GM12878 (cell line): ENCODE measurements at regions not wholly inside any gene's neighbourhood (a gene's known extent, or its start where the extent isn't known, plus 50 kb on each side); places are given as distances from the start of the nearest gene placed in this dataset.

Experiments
- ATAC-seq: fragments of 200-7000 bp; cut with Tn5 transposase; 3 replicates; pipeline ENCODE4 v1.9.1; 2020; ENCODE audit warnings: mild to moderate bottlenecking, moderate library complexity
- BruUV-seq: library from RNA; stranded (reverse); fragments of 400-500 nt; replicated peaks from 2 replicates; lab custom pipeline; 2021; lab: Mats Ljungman, UMichigan
- CTCF ChIA-PET: fragments of 300-600 bp; sonication (Branson Sonifier 250); formaldehyde crosslinking; extraction: SDS; loops from one replicate; lab custom pipeline; 2021; ENCODE audit warnings: inconsistent platforms; lab: Yijun Ruan, JAX
- POLR2A ChIA-PET: fragments of 350-600 bp; formaldehyde crosslinking; extraction: SDS; loops from one replicate; lab custom pipeline; 2021; ENCODE audit warnings: inconsistent platforms; lab: Charles Lee
- RAD21 ChIA-PET: fragments of 300-600 bp; sonication (Branson Sonifier 250); formaldehyde crosslinking; loops from one replicate; lab custom pipeline; 2023; ENCODE audit warnings: antibody characterized with exemption; ENCODE audit not compliant: unreplicated experiment; lab: Charles Lee
- SMC1A ChIA-PET: fragments of 300-600 bp; sonication (Branson Sonifier 250); formaldehyde crosslinking; loops from one replicate; lab custom pipeline; 2023; ENCODE audit not compliant: unreplicated experiment, uncharacterized antibody; lab: Charles Lee
- DNase-seq: peaks from one replicate; pipeline ENCODE4 v3.0.0-alpha.2; 2011; ENCODE audit warnings: low read depth, low spot score
- FAIRE-seq: peaks from 3 replicates; lab custom pipeline; 2011; peaks lifted over from hg19 to GRCh38; lab: Jason Lieb, UNC
- H2AFZ ChIP-seq: 2 replicates; pipeline ENCODE4 v1.6.0; 2011; ENCODE audit warnings: low read depth, low read length, control low read depth; ENCODE audit not compliant: control insufficient read depth
- H3K27ac ChIP-seq: 2 replicates; pipeline ENCODE4 v1.5.1; 2011; ENCODE audit warnings: control low read depth; ENCODE audit not compliant: control insufficient read depth, insufficient read depth
- H3K27me3 ChIP-seq, 2 experiments: replicated peaks in 1 of 2; 2 replicates each; pipeline versions ENCODE4 v1.6.0 to v1.6.1; 2011; ENCODE audit warnings: low read length in 1 of 2; ENCODE audit not compliant: control insufficient read depth in 2 of 2, insufficient read depth in 2 of 2
- H3K36me3 ChIP-seq, 2 experiments: 2 replicates each; pipeline ENCODE4 v1.5.1; 2011; ENCODE audit warnings: low read length in 1 of 2; ENCODE audit not compliant: control insufficient read depth in 2 of 2, insufficient read depth in 2 of 2
- H3K4me1 ChIP-seq: 2 replicates; pipeline ENCODE4 v1.6.1; 2011; ENCODE audit warnings: mild to moderate bottlenecking, low read length, moderate library complexity, mixed read lengths; ENCODE audit not compliant: control insufficient read depth, insufficient read depth
- H3K4me2 ChIP-seq: 2 replicates; pipeline ENCODE4 v1.6.0; 2011; ENCODE audit warnings: control low read depth; ENCODE audit not compliant: control insufficient read depth, insufficient read depth
- H3K4me3 ChIP-seq: fragments of 200-600 bp; sonication (generic); 2 replicates; pipeline ENCODE4 v1.5.1; 2016
- H3K79me2 ChIP-seq: 2 replicates; pipeline ENCODE4 v1.6.0; 2011; ENCODE audit warnings: low read length; ENCODE audit not compliant: control insufficient read depth, insufficient read depth
- H3K9ac ChIP-seq: 2 replicates; pipeline ENCODE4 v1.8.0; 2011; ENCODE audit warnings: low read length, control low read depth, mixed read lengths; ENCODE audit not compliant: control insufficient read depth, insufficient read depth
- H3K9me3 ChIP-seq: replicated peaks from 3 replicates; pipeline ENCODE4 v1.5.1; 2011; ENCODE audit warnings: mild to moderate bottlenecking, low read length; ENCODE audit not compliant: control insufficient read depth, insufficient read depth
- H4K20me1 ChIP-seq: 2 replicates; pipeline ENCODE4 v1.6.0; 2011; ENCODE audit not compliant: control insufficient read depth, insufficient read depth
- ATF7 ChIP-seq: fragments of 450-650 bp; IDR thresholded peaks from 2 replicates; pipeline ENCODE4 v1.6.1; 2016; ENCODE audit warnings: low read depth, mild to moderate bottlenecking
- BCL11A ChIP-seq: IDR thresholded peaks from 2 replicates; pipeline ENCODE4 v1.6.1; 2011; ENCODE audit warnings: low read depth, low read length
- DPF2 ChIP-seq: fragments of 450-650 bp; IDR thresholded peaks from 2 replicates; pipeline ENCODE4 v1.6.1; 2017; ENCODE audit warnings: mild to moderate bottlenecking
- EED ChIP-seq: sonication (generic); IDR thresholded peaks from 2 replicates; pipeline ENCODE4 v1.6.1; 2016; ENCODE audit warnings: antibody characterized with exemption, low read depth
- IKZF1 ChIP-seq: fragments of 450-650 bp; conservative IDR thresholded peaks from 2 replicates; pipeline ENCODE4 v1.6.1; 2017; ENCODE audit warnings: antibody characterized with exemption, mild to moderate bottlenecking
- IKZF2 ChIP-seq, 2 experiments: fragments of 450-650 bp; IDR thresholded peaks; 2 replicates each; pipeline ENCODE4 v1.6.1; 2017; ENCODE audit warnings: mild to moderate bottlenecking in 2 of 2, moderate library complexity in 2 of 2
- MTA2 ChIP-seq: fragments of 450-650 bp; IDR thresholded peaks from 2 replicates; pipeline ENCODE4 v1.6.1; 2016; ENCODE audit warnings: low read depth, mild to moderate bottlenecking, moderate library complexity
- NR2F1 ChIP-seq: fragments of 450-650 bp; conservative IDR thresholded peaks from 2 replicates; pipeline ENCODE4 v1.6.1; 2017; ENCODE audit warnings: mild to moderate bottlenecking
- POLR2A ChIP-seq: IDR thresholded peaks from 2 replicates; pipeline ENCODE4 v1.6.1; 2011; ENCODE audit warnings: low read depth, mild to moderate bottlenecking, low read length
- RAD21 ChIP-seq: IDR thresholded peaks from 2 replicates; pipeline ENCODE4 v1.6.1; 2011; ENCODE audit warnings: mild to moderate bottlenecking, low read depth, low read length, moderate library complexity; ENCODE audit not compliant: insufficient read depth
- RUNX3 ChIP-seq: IDR thresholded peaks from 2 replicates; pipeline ENCODE4 v1.6.1; 2012; ENCODE audit warnings: low read length, inconsistent platforms
- SPI1 ChIP-seq: IDR thresholded peaks from 2 replicates; pipeline ENCODE4 v1.6.1; 2011; ENCODE audit warnings: low read depth, mild to moderate bottlenecking, low read length, moderate library complexity, borderline replicate concordance; ENCODE audit not compliant: insufficient read depth
- YY1 ChIP-seq: IDR thresholded peaks from 2 replicates; pipeline ENCODE4 v1.6.1; 2011; ENCODE audit warnings: low read depth, mild to moderate bottlenecking, low read length
- ZNF24 ChIP-seq: fragments of 450-650 bp; IDR thresholded peaks from 2 replicates; pipeline ENCODE4 v1.6.1; 2017; ENCODE audit warnings: antibody characterized with exemption, mild to moderate bottlenecking
- ZZZ3 ChIP-seq: IDR thresholded peaks from 2 replicates; pipeline ENCODE4 v1.6.1; 2011; ENCODE audit warnings: low read depth; ENCODE audit not compliant: control insufficient read depth, insufficient read length
- WGBS: methylation state at CpG from one replicate; pipeline ENCODE4 v1.1.6; 2016; ENCODE audit warnings: low lambda C conversion rate; ENCODE audit not compliant: insufficient replicate concordance, insufficient coverage; ENCODE audit errors: missing lambda C conversion rate; 5-methylcytosine and 5-hydroxymethylcytosine counted together
- in situ Hi-C: fragments of 300-500 bp; cut with MboI; formaldehyde crosslinking; loops from 9 replicates; pipeline ENCODE4 v1.14.3; 2018; ENCODE audit warnings: mixed read lengths
- intact Hi-C: fragments of 100-400 bp; cut with micrococcal nuclease; formaldehyde crosslinking; loops from one replicate; pipeline ENCODE4 v1.14.2; 2022; ENCODE audit not compliant: unreplicated experiment

DNA sequence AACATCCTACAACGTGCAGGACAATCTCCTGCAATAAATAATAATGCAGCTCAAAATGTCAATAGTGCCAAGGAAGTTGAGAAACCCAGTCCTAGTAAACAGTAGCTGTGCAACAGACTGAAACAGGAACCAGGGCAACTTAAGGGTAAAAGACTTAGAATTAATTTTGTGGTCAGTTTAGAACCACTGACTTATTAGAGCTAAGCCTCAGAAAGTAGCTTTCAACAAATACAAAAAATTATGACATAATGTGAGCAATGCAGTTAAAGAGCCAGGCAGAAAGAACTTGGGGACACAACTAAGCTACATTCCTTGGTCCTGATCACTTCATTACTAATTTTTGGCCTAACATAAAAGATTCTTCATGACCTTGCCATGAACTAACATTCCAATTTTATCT is 195.4 kb downstream of the MACC1 start:
- ChIA-PET CTCF (interaction anchor here (0.8 to 2.2 kb wide), 9 partner anchors 8 to 275 kb away, joined by 3 to 11 read pairs (median 3); partner anchors contain the start of gene MACC1), SMC1A (interaction anchor here (0.8 to 6.1 kb wide), 16 partner anchors 10 to 291 kb away, joined by 3 to 48 read pairs (median 4); no protein-coding TSS in a partner anchor), RAD21 (interaction anchor here (0.8 to 2.2 kb wide), 14 partner anchors 9 to 289 kb away, joined by 3 to 17 read pairs (median 3); no protein-coding TSS in a partner anchor), POLR2A (interaction anchor here (1.2 kb wide), 1 partner anchor 9 kb away, joined by 6 read pairs; no protein-coding TSS in a partner anchor)
- 0 out of 2 replicates have a peak overlapping the region, but pooled peaks have one; percentile 9 for H3K4me2 ChIP-seq
- peaks cover 18% of the 10 kb centered on the region for H3K4me1 ChIP-seq
- H4K20me1 ChIP-seq = no peaks in the 10 kb centered on the region
- peak; percentile 48 for DNase-seq
- no peak overlapping the region for H3K4me3 ChIP-seq
- H3K27ac ChIP-seq = no peak overlapping the region
- FAIRE-seq = no peak
- intact Hi-C loops (no loop called here), in situ Hi-C loops (no loop called here)
- TF ChIP-seq BCL11A (0 out of 2 replicates have a peak, but pooled peaks have one; percentile 10), MTA2 (peak; percentile 74), IKZF1 (peak; percentile 26; the same call in 1 of the 2 replicates), RAD21 (no peak), YY1 (no peak), ZNF24 (peak; percentile 36; the same call in 1 of the 2 replicates), ZZZ3 (no peak), NR2F1 (0 out of 2 replicates have a peak, but pooled peaks have one; percentile 29), IKZF2 (IDR thresholded peaks at IDR 0.05) (peak in 1 of 2 experiments; percentile 29; a peak in 2 of 4 replicates), RUNX3 (peak; percentile 71), SPI1 (peak; percentile 29; the same call in 1 of the 2 replicates), EED (no peak), POLR2A (no peak), DPF2 (0 out of 2 replicates have a peak, but pooled peaks have one; percentile 47), ATF7 (peak; percentile 89)
- no peaks in the 10 kb centered on the region for H3K27me3 ChIP-seq
- H2AFZ ChIP-seq = no peak overlapping the region
- 69% methylated on average over 1 of the region's 1 CpG for WGBS
- no peak overlapping the region for H3K9ac ChIP-seq
- no peaks in the 10 kb centered on the region for H3K36me3 ChIP-seq
- peaks cover 4% of the 10 kb centered on the region for H3K9me3 ChIP-seq
- H3K79me2 ChIP-seq = no peaks in the 10 kb centered on the region
- peak; percentile 91 for ATAC-seq
- BruUV-seq = no TSS peak
